Activated naive CD8-positive, alpha-beta T cell (primary cell): ENCODE measurements at regions not wholly inside any gene's neighbourhood (a gene's known extent, or its start where the extent isn't known, plus 50 kb on each side); places are given as distances from the start of the nearest gene placed in this dataset.

Experiments
- H3K27ac Mint-ChIP-seq: one replicate; pipeline ENCODE4 v1.8.0; 2021; ENCODE audit warnings: mixed read lengths
- H3K27me3 Mint-ChIP-seq: one replicate; pipeline ENCODE4 v1.8.0; 2021; ENCODE audit warnings: mixed read lengths
- H3K36me3 Mint-ChIP-seq: one replicate; pipeline ENCODE4 v1.8.0; 2021; ENCODE audit warnings: mixed read lengths
- H3K4me1 Mint-ChIP-seq: one replicate; pipeline ENCODE4 v1.8.0; 2021; ENCODE audit warnings: low read depth, mixed read lengths
- H3K4me3 Mint-ChIP-seq: one replicate; pipeline ENCODE4 v1.8.0; 2021; ENCODE audit warnings: mild to moderate bottlenecking, mixed read lengths
- H3K9me3 Mint-ChIP-seq: one replicate; pipeline ENCODE4 v1.8.0; 2021; ENCODE audit warnings: low read depth, mixed read lengths

DNA sequence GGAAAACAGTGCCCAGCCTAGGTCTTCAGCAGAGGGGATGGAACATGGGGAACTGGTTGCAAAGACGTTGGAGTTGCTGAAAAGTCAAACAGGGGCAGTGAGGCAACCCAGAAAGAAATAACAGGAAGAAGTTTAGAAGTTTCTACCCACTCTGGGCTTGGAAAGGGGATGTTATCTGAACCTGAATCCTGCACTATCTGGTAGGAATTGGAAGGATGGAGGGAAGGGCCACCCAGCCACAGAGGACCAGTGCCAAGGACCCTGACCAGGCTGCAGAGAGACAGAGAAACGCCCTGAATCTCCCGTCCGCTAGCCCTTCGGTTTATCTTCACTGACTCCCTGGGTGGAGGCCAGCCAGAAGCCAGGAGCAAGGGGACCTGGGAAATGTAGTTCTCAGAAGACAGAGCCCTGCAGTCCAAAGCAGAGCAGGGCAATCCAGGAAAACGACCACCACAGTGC, 217.3 kb upstream of the RREB1 start:
- Mint-ChIP-seq H3K36me3 (no peaks in the 10 kb centered on the region), H3K4me3 (no peak overlapping the region), H3K4me1 (peaks cover 12% of the 10 kb centered on the region), H3K27me3 (no peaks in the 10 kb centered on the region), H3K9me3 (no peaks in the 10 kb centered on the region), H3K27ac (no peak overlapping the region)

DNA sequence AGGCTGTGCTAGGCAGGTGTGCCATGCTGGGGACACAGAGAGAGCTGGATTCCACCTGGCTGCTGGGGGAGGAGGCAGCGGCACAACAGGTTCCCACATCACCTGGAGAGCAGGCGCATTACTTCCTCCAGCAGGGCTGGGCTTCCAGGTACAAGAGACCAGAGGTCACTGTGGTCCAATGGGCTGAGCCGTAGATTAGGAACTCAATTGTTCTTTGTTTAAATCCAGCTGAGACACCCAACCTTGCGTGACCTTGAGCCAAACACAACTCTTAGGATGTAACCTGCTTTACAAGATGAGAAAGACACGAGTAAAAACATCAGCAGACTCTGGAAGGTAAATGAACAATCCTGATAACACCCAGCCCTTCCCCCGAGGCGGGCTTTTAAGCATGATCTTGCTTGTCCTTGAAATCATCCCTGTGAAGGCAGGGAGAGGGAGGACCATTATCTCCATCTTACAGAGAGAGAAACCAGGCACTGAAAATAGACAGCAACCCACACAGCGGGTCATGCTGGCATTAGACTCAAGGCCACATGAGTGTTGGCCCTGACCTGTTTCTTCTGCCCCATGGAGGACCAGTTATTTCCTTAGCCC, 216.5 kb upstream of the RREB1 start:
- H3K4me3 Mint-ChIP-seq = no peak overlapping the region
- H3K4me1 Mint-ChIP-seq = peaks cover 12% of the 10 kb centered on the region
- no peak overlapping the region for H3K27ac Mint-ChIP-seq
- H3K9me3 Mint-ChIP-seq = no peaks in the 10 kb centered on the region
- no peaks in the 10 kb centered on the region for H3K27me3 Mint-ChIP-seq
- no peaks in the 10 kb centered on the region for H3K36me3 Mint-ChIP-seq

DNA sequence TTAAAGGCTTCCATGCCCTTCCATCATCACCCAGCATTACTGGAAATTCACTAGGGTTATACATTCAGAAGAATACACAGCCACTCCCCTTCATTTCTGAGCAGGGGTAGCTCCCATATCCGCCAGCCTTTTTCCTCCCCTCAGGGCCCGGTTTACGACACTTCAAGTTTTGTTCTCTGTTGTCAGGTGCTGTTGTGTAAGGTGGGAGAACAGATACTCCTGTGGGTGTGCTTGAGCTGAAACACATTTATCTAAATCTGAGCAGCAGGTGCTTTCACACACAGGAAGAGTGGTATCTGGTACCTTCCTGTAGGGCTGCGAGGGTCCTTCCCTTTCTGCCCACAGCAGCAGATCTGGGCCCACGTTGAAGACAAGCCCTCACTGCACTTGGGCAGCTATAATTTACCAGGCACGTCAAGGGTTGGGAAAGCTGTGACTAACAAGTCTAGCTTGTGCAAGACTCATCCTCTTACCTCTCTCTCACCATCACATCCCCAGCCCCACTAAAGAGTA, 215.8 kb upstream of the RREB1 start:
- Mint-ChIP-seq H3K27me3 (no peaks in the 10 kb centered on the region), H3K27ac (peak overlapping the region; percentile 29), H3K4me1 (peaks cover 12% of the 10 kb centered on the region), H3K9me3 (no peaks in the 10 kb centered on the region), H3K36me3 (no peaks in the 10 kb centered on the region), H3K4me3 (no peak overlapping the region)

DNA sequence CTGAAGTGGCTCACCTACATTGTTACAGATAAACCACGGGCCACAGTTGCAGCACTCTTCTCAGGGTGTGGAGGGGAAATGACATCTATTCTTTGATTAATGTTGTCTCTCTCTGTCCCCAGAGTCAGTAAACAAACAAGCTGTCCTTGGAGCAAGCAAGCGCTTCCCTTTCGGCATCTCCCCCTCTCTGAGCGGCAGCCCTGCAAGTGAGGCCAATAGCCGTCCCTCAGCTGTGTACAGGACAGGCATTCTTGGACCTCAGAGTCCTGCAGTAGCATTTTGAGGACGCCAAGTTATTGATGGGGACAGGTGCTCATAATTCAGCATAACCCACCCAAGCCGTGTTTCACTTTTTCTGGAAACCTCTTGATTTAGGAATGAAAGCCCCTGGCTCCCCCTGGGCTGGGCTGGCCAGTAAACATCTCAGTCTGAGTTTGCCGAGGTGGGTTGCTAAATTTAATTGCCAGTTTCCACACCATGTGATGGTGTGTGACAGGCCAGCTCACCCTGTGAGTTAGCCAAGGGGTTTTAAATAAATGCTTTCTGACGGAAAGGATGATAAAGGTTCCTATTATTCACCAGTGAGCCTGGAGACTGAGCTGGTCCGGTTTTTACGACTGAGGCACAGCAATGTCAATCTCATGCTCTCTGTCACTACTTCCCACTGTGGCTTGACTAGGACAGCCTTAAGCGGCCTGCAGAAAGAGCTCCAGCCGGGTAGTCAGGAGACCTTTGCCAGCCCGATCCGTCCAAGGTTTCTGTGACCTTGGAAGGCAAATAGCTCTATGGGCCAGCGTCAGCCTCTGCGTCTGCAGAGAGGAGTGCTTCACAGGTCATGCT, 214.8 kb upstream of the RREB1 start:
- H3K4me3 Mint-ChIP-seq = no peak overlapping the region
- no peaks in the 10 kb centered on the region for H3K9me3 Mint-ChIP-seq
- H3K4me1 Mint-ChIP-seq = peaks cover 12% of the 10 kb centered on the region
- H3K36me3 Mint-ChIP-seq = no peaks in the 10 kb centered on the region
- H3K27ac Mint-ChIP-seq = no peak overlapping the region
- no peaks in the 10 kb centered on the region for H3K27me3 Mint-ChIP-seq

DNA sequence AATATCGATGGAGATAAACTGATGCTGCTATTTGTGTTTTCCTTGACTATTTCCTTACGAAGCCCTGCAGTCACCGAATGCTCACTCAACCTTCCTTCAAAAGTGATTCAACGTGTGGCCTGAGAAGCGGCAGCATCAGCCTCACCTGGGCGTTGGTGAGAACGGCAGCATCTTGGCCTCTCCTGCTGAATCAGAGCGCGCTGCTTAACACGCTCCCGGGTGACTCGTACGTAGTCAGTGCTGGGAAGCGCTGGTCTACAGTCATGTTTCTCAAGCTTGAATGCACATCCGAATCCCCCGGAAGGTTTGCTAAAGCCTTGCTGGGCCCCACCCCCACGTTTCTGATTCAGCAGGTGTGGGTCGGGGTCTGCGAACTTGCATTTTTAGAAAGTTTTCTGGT, 214.1 kb upstream of the RREB1 start:
- Mint-ChIP-seq H3K9me3 (no peaks in the 10 kb centered on the region), H3K4me3 (no peak overlapping the region), H3K27ac (no peak overlapping the region), H3K4me1 (peaks cover 12% of the 10 kb centered on the region), H3K27me3 (no peaks in the 10 kb centered on the region), H3K36me3 (no peaks in the 10 kb centered on the region)

DNA sequence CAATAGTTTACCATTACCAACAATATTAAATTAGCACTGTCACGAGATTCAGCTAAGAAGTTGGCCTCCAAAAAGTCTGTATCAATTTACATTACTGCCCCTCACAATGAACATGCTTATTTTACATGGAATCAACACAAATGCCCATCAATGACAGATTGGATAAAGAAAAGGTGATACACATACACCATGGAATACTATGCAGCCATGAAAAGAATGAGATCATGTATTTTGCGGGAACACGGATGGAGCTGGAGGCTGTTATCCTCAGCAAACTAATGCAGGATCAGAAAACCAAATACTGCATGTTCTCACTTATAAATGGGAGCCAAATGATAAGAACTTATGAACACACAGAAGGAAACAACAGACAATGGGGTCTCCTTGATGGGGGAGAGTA, 211.8 kb upstream of the RREB1 start:
- no peaks in the 10 kb centered on the region for H3K27me3 Mint-ChIP-seq
- no peak overlapping the region for H3K4me3 Mint-ChIP-seq
- peaks cover 12% of the 10 kb centered on the region for H3K4me1 Mint-ChIP-seq
- H3K27ac Mint-ChIP-seq = no peak overlapping the region
- no peaks in the 10 kb centered on the region for H3K9me3 Mint-ChIP-seq
- no peaks in the 10 kb centered on the region for H3K36me3 Mint-ChIP-seq

DNA sequence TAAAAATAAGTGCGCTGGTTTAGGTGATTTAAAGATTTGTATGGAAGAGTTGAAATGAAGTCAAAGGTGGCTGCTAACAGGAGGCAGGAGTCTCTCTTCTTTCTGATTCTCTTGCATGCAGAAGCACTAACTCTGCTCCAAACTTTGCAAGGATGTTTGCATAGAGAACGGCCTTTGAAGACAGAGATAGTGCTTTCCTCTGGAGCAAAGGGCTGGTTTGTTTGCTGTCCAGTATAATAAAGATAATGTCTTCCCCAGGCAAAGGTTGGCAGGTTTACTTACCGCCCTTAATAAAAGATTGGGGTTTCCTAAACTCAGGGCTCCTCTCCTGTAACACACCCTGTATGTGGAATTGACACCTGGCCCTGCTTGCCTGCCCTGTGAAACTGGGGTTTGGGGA, 210.6 kb upstream of the RREB1 start:
- no peak overlapping the region for H3K27ac Mint-ChIP-seq
- no peaks in the 10 kb centered on the region for H3K9me3 Mint-ChIP-seq
- no peaks in the 10 kb centered on the region for H3K36me3 Mint-ChIP-seq
- peaks cover 4% of the 10 kb centered on the region for H3K4me1 Mint-ChIP-seq
- H3K27me3 Mint-ChIP-seq = no peaks in the 10 kb centered on the region
- H3K4me3 Mint-ChIP-seq = no peak overlapping the region

DNA sequence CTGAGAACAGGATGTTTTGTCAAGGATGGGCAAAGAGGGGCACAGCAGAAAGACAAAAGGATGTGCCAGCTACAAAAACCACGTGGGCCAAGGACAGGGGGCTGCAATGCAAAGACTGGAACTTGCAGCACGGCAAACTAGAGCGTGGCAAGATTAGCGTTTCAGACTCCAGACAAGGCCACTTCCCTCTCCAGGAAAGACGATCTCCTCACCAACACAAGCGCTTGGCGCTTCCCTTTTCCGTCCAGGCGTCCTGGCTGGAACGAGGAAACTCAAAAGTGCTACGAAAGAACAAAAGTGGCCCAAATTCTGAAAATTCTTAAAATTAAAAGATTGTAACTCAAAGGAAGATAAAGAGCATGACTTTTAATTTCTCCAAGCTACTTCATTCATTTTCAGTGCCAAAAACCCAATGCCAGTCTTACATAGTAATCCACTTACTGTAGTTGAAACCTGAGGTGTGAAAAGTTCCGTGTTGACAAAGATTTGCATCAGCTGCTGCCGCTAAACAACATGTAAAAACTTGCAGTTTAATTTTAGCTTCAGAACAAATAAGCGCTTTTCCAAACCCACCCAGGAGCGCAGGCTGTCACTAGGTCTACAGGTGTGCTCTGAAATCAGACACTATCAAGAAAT, 207.1 kb upstream of the RREB1 start:
- H3K9me3 Mint-ChIP-seq = no peaks in the 10 kb centered on the region
- H3K4me3 Mint-ChIP-seq = no peak overlapping the region
- H3K4me1 Mint-ChIP-seq = no peaks in the 10 kb centered on the region
- H3K36me3 Mint-ChIP-seq = no peaks in the 10 kb centered on the region
- no peaks in the 10 kb centered on the region for H3K27me3 Mint-ChIP-seq
- H3K27ac Mint-ChIP-seq = no peak overlapping the region

DNA sequence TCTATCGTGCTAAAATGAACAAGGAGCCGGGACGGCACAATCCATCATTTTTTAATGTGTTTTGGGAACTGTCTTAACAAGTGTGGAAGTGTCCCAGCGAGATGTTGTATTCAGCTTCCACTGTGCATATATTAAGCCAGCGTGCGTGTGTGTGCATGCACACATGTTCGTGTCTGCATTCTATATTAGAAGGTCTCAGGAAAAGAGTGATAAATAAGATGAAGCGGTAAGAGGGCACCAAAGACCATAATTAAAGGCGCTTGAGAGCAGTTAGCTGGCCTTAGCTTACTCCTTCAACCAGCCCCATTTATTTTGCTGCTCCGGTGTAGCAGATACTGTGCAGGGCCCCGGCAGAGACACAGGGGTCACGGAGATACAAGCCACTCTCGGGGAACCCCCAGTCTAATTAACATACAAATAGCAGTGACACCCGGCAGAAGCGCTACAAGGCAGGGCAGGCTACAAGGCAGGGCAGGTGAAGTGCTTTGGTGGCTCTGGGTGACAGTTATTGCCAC, 206.5 kb upstream of the RREB1 start:
- no peaks in the 10 kb centered on the region for H3K4me1 Mint-ChIP-seq
- H3K36me3 Mint-ChIP-seq = no peaks in the 10 kb centered on the region
- no peaks in the 10 kb centered on the region for H3K9me3 Mint-ChIP-seq
- H3K4me3 Mint-ChIP-seq = no peak overlapping the region
- H3K27me3 Mint-ChIP-seq = no peaks in the 10 kb centered on the region
- H3K27ac Mint-ChIP-seq = no peak overlapping the region

DNA sequence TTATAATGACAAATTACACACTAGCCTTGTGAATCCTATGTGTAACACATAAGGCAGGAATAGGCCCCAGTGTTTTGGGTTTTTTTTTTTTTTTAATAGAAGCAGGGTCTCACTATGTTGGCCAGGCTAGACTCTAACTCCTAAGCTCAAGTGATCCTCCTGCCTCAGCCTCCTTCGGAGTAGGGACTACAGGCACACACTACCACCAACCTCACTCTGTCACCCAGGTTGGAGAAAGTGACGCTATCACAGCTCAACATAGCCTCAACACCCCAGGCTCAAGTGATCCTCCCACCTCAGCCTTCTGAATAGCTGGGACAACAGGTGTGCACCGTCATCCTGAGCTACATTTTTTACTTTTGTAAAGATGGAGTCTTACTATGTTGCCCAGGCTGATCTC, 205.8 kb upstream of the RREB1 start:
- H3K36me3 Mint-ChIP-seq = no peaks in the 10 kb centered on the region
- H3K27ac Mint-ChIP-seq = no peak overlapping the region
- no peaks in the 10 kb centered on the region for H3K27me3 Mint-ChIP-seq
- H3K9me3 Mint-ChIP-seq = no peaks in the 10 kb centered on the region
- H3K4me1 Mint-ChIP-seq = no peaks in the 10 kb centered on the region
- no peak overlapping the region for H3K4me3 Mint-ChIP-seq

DNA sequence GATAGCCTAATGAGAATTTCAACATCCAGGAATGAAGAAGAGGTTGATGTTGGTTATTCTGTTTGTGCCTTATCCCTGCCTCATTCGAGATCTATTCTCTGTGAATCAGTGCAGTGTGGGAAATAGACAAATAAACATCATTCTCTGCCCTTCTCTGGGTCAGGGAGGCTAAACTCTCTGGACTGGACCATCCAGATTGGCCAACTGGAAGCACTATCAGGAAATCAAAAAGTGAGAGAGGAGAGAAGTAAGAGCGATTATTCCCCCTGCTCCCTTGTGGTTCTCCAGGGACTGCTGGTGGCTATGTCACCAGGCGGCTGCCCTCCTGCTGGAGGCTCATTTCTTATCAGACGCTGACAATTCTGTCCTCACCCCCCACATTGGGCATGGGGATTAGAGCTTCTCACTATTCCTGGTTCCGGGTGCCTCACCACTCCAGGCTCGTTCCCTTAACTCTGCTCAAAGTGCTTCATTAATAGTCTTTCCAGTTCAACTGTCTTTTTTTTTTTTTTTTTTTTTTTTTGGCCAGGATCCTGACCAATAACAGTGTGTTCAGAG, 201.7 kb upstream of the RREB1 start:
- Mint-ChIP-seq H3K4me1 (no peaks in the 10 kb centered on the region), H3K4me3 (no peak overlapping the region), H3K27me3 (no peaks in the 10 kb centered on the region), H3K27ac (no peak overlapping the region), H3K36me3 (no peaks in the 10 kb centered on the region), H3K9me3 (no peaks in the 10 kb centered on the region)

DNA sequence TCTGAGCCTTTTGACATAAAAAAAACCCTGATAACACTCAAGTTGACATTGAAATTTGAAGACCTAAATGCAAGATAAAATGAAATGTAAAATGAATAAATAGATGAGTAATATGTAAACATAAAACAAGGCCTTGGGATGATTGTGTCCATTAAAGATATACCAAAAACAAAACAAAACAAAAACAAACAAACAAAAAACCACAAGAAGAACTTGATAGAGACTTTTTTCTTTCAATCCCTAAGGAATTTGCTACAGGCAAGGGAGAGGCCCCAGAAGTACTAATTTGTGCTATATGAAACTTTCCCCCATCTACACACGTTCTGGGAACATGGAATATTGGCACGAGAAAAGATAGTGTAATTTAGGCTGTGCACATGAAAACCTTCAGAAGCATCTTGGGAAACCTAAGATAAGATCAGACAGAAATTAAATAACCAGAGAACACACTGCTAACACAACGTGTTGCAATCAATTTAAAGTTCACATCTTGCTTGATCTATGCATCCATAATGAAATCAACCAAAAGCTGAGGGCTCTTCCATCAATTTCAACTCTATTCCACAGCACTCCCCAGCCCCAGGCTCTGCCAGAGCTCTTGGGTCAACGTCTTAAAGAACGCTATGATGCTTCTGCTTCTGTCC, 201.1 kb upstream of the RREB1 start:
- Mint-ChIP-seq H3K4me1 (no peaks in the 10 kb centered on the region), H3K27ac (no peak overlapping the region), H3K4me3 (no peak overlapping the region), H3K27me3 (no peaks in the 10 kb centered on the region), H3K36me3 (no peaks in the 10 kb centered on the region), H3K9me3 (no peaks in the 10 kb centered on the region)

DNA sequence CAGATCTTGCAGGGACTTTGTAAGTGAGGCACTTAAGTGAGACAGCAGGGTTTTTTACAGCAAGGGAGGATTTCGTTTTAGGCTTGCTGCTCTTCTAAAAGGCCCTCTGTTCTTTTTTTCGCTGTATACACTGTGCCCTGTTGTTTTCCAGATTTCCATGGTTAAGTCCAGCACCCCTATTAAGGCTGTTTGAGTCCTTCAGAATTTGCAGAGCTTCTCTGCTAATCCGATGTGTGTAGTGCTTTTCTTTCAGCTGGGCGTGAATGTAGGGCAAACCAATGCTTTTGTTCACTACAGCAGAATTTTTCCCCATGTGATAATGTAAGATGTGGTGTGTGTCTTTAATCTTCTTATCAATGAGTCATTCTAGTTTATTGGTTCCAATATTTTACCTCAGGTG, 200.5 kb upstream of the RREB1 start:
- H3K27ac Mint-ChIP-seq = no peak overlapping the region
- H3K36me3 Mint-ChIP-seq = no peaks in the 10 kb centered on the region
- no peak overlapping the region for H3K4me3 Mint-ChIP-seq
- no peaks in the 10 kb centered on the region for H3K9me3 Mint-ChIP-seq
- H3K27me3 Mint-ChIP-seq = no peaks in the 10 kb centered on the region
- no peaks in the 10 kb centered on the region for H3K4me1 Mint-ChIP-seq

DNA sequence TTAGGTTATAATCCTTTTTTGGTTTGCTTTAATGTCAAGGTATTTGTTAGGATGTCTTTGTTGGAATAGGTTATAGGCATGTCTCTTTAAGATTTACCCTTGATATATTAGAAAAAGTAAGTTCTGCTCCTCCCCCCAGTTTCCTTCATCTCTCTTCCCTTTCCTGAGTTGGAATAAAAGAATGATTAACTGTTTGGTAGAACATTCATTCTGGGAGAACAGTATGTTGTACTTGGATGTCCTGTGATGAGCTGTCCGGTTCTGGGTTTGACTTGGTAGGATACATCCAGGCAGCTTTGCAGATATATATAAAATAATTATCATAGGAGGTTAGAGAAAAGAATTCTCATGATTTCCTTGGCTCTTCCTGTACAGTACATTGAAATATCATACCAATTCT, 199.6 kb upstream of the RREB1 start:
- Mint-ChIP-seq H3K4me1 (no peaks in the 10 kb centered on the region), H3K27ac (no peak overlapping the region), H3K27me3 (no peaks in the 10 kb centered on the region), H3K9me3 (no peaks in the 10 kb centered on the region), H3K36me3 (no peaks in the 10 kb centered on the region), H3K4me3 (no peak overlapping the region)
